Aorta (tissue), 5 donors: ENCODE measurements at regions not wholly inside any gene's neighbourhood (a gene's known extent, or its start where the extent isn't known, plus 50 kb on each side); places are given as distances from the start of the nearest gene placed in this dataset.

Experiments used
- ATAC-seq: fragments of 200-7000 bp; cut with Tn5 transposase; one replicate; pipeline ENCODE4 v1.9.1; 2022; ENCODE audit warnings: moderate library complexity; ENCODE audit not compliant: low FRiP score
- DNase-seq, 2 donors: peaks; one replicate each; pipeline ENCODE4 v3.0.0-alpha.2; 2020
- H3K27ac ChIP-seq, 2 donors: one replicate each; pipeline ENCODE4 v1.5.1; 2013; ENCODE audit warnings: low read length in 2 of 2, mild to moderate bottlenecking in 2 of 2, moderate library complexity in 2 of 2, control low read depth in 1 of 2, inconsistent platforms in 1 of 2, low read depth in 1 of 2
- H3K27me3 ChIP-seq, 2 donors: one replicate each; pipeline ENCODE4 v1.6.1; 2013; ENCODE audit warnings: control low read depth in 1 of 2, low read length in 1 of 2, mild to moderate bottlenecking in 1 of 2, moderate library complexity in 1 of 2; ENCODE audit not compliant: insufficient read depth in 2 of 2, control insufficient read depth in 1 of 2
- H3K36me3 ChIP-seq, 2 donors: one replicate each; pipeline ENCODE4 v1.6.1; 2013; ENCODE audit warnings: control low read depth in 1 of 2, low read length in 1 of 2, mild to moderate bottlenecking in 1 of 2; ENCODE audit not compliant: insufficient read depth in 2 of 2, control insufficient read depth in 1 of 2
- H3K4me1 ChIP-seq, 2 donors: one replicate each; pipeline ENCODE4 v1.6.1; 2013; ENCODE audit warnings: low read length in 2 of 2, control low read depth in 1 of 2, mild to moderate bottlenecking in 1 of 2, moderate library complexity in 1 of 2; ENCODE audit not compliant: insufficient read depth in 2 of 2, control insufficient read depth in 1 of 2
- H3K4me3 ChIP-seq, 2 donors: one replicate each; pipeline ENCODE4 v1.5.1; 2013; ENCODE audit warnings: low read length in 2 of 2, control low read depth in 1 of 2, mild to moderate bottlenecking in 1 of 2
- H3K9me3 ChIP-seq: one replicate; pipeline ENCODE4 v1.6.1; 2013; ENCODE audit warnings: mild to moderate bottlenecking, low read length; ENCODE audit not compliant: control insufficient read depth
- WGBS, 2 donors: extraction: QIAGEN DNeasy Blood & Tissue Kit; methylation state at CpG; one replicate each; pipeline ENCODE4 v1.1.7; 2013; 5-methylcytosine and 5-hydroxymethylcytosine counted together
- intact Hi-C, 2 donors: fragments of 100-400 bp; cut with DNase I; formaldehyde crosslinking; loops; one replicate each; pipeline versions ENCODE4 v1.14.2 to v1.15.0; 2022
- donor health status: healthy with polysubstance abuse.
- donor health status: Bipolar disorder and iron deficiency.
- donor health status: DM: no; HTN: no; CAD: no.
- donor health status: DM: no; HTN: no; CAD: no.
- donor health status: DM: yes; HTN: yes; CAD: no.

- Histone ChIP-seq H3K27ac (no peak overlapping the region), H3K4me3 (no peak overlapping the region), H3K36me3 (no peaks in the 10 kb centered on the region), H3K9me3 (peaks cover 3% of the 10 kb centered on the region), H3K27me3 (no peaks in the 10 kb centered on the region), H3K4me1 (no peaks in the 10 kb centered on the region)
- 75% methylated on average over 4 of the region's 4 CpGs for WGBS, 2 donors
- intact Hi-C loops, result no loop called here
- DNase-seq (no peak), ATAC-seq (no peak)
Observed at GRCh38 chr15:85959611-85960010, 120.1 kb upstream of the AGBL1 start.

GRCh38 chr15:85960381-85960780 is 119.3 kb upstream of the AGBL1 start:
- peaks cover 3% of the 10 kb centered on the region for H3K9me3 ChIP-seq
- intact Hi-C loops, result no loop called here
- no peak for ATAC-seq
- 92 to 94% methylated on average over 2 of the region's 2 CpGs for WGBS, 2 donors
- DNase-seq, result no peak
- no peaks in the 10 kb centered on the region for H3K27me3 ChIP-seq
- no peak overlapping the region for H3K27ac ChIP-seq
- no peaks in the 10 kb centered on the region for H3K4me1 ChIP-seq
- H3K4me3 ChIP-seq, result no peak overlapping the region
- H3K36me3 ChIP-seq, result no peaks in the 10 kb centered on the region

- intact Hi-C loops, result no loop called here
- WGBS, 2 donors, result 66 to 71% methylated on average over 4 of the region's 4 CpGs
- Histone ChIP-seq H3K4me1 (no peaks in the 10 kb centered on the region), H3K36me3 (no peaks in the 10 kb centered on the region), H3K9me3 (peaks cover 3% of the 10 kb centered on the region), H3K27ac (no peak overlapping the region), H3K4me3 (no peak overlapping the region), H3K27me3 (no peaks in the 10 kb centered on the region)
- ATAC-seq (no peak), DNase-seq (no peak)
Observed at GRCh38 chr15:85961821-85962220, 117.8 kb upstream of the AGBL1 start.

- Histone ChIP-seq H3K4me3 (no peak overlapping the region), H3K36me3 (no peaks in the 10 kb centered on the region), H3K27ac (no peak overlapping the region), H3K27me3 (no peaks in the 10 kb centered on the region), H3K9me3 (peaks cover 3% of the 10 kb centered on the region), H3K4me1 (no peaks in the 10 kb centered on the region)
- intact Hi-C loops, result no loop called here
- WGBS, 2 donors, result 73 to 83% methylated on average over 4 of the region's 4 CpGs
- DNase-seq, result no peak
- ATAC-seq, result no peak
Observed at GRCh38 chr15:85963262-85963760, 116.4 kb upstream of the AGBL1 start.

- Histone ChIP-seq H3K4me1 (no peaks in the 10 kb centered on the region), H3K9me3 (peaks cover 2% of the 10 kb centered on the region), H3K27me3 (no peaks in the 10 kb centered on the region), H3K4me3 (no peak overlapping the region), H3K27ac (no peak overlapping the region), H3K36me3 (no peaks in the 10 kb centered on the region)
- DNase-seq (no peak), ATAC-seq (no peak)
- WGBS, 2 donors, result 3 to 10% methylated on average over 2 of the region's 2 CpGs
- intact Hi-C loops, result no loop called here
Observed at GRCh38 chr15:85964471-85964870, 115.2 kb upstream of the AGBL1 start.

- Histone ChIP-seq H3K27ac (no peak overlapping the region), H3K4me3 (no peak overlapping the region), H3K4me1 (no peaks in the 10 kb centered on the region), H3K27me3 (no peaks in the 10 kb centered on the region), H3K9me3 (peaks cover under 1% of the 10 kb centered on the region), H3K36me3 (no peaks in the 10 kb centered on the region)
- intact Hi-C loops, result no loop called here
- DNase-seq, result no peak
- 33 to 59% methylated on average over 2 of the region's 2 CpGs for WGBS, 2 donors
- ATAC-seq, result no peak
Observed at GRCh38 chr15:85967553-85967952, 112.1 kb upstream of the AGBL1 start.

GRCh38 chr15:85972805-85973540 is 106.7 kb upstream of the AGBL1 start:
- DNase-seq, result no peak
- no peak overlapping the region for H3K4me3 ChIP-seq
- H3K4me1 ChIP-seq, result no peaks in the 10 kb centered on the region
- H3K27ac ChIP-seq, result no peak overlapping the region
- intact Hi-C loops, result no loop called here
- H3K27me3 ChIP-seq, result no peaks in the 10 kb centered on the region
- 71 to 73% methylated on average over 3 of the region's 3 CpGs for WGBS, 2 donors
- no peaks in the 10 kb centered on the region for H3K9me3 ChIP-seq
- no peaks in the 10 kb centered on the region for H3K36me3 ChIP-seq
- no peak for ATAC-seq

GRCh38 chr15:85973584-85974347 is 105.9 kb upstream of the AGBL1 start:
- Histone ChIP-seq H3K4me3 (no peak overlapping the region), H3K27ac (no peak overlapping the region), H3K9me3 (no peaks in the 10 kb centered on the region), H3K36me3 (no peaks in the 10 kb centered on the region), H3K27me3 (no peaks in the 10 kb centered on the region), H3K4me1 (no peaks in the 10 kb centered on the region)
- intact Hi-C loops, result no loop called here
- DNase-seq (no peak), ATAC-seq (no peak)
- WGBS, 2 donors, result 60 to 65% methylated on average over 8 of the region's 8 CpGs

- ATAC-seq (no peak), DNase-seq (no peak)
- WGBS, 2 donors, result 45 to 64% methylated on average over 3 of the region's 3 CpGs
- no peak overlapping the region for H3K27ac ChIP-seq
- H3K9me3 ChIP-seq, result peaks cover 1% of the 10 kb centered on the region
- no peaks in the 10 kb centered on the region for H3K27me3 ChIP-seq
- no peak overlapping the region for H3K4me3 ChIP-seq
- no peaks in the 10 kb centered on the region for H3K4me1 ChIP-seq
- intact Hi-C loops, result no loop called here
- H3K36me3 ChIP-seq, result no peaks in the 10 kb centered on the region
Observed at GRCh38 chr15:85974348-85974705, 105.3 kb upstream of the AGBL1 start.
